Mammary epithelial cell (primary cell): ENCODE measurements at regions not wholly inside any gene's neighbourhood (a gene's known extent, or its start where the extent isn't known, plus 50 kb on each side); places are given as distances from the start of the nearest gene placed in this dataset.

Experiments used
- EZH2 ChIP-seq: IDR thresholded peaks from 2 replicates; pipeline ENCODE4 v1.6.1; 2012; ENCODE audit warnings: low read length, inconsistent platforms, borderline replicate concordance
- TF ChIP-seq, protein P1 (sequence below), 2 donors: IDR thresholded peaks in 1 of 2; conservative IDR thresholded peaks in 1 of 2; 2 replicates each; pipeline ENCODE4 v1.5.1; 2011 to 2012; ENCODE audit warnings: inconsistent platforms in 2 of 2, low read length in 2 of 2, mild to moderate bottlenecking in 2 of 2, control low read depth in 1 of 2, low read depth in 1 of 2; ENCODE audit not compliant: insufficient read depth in 1 of 2; ENCODE audit errors: extremely low read depth in 1 of 2

DNA sequence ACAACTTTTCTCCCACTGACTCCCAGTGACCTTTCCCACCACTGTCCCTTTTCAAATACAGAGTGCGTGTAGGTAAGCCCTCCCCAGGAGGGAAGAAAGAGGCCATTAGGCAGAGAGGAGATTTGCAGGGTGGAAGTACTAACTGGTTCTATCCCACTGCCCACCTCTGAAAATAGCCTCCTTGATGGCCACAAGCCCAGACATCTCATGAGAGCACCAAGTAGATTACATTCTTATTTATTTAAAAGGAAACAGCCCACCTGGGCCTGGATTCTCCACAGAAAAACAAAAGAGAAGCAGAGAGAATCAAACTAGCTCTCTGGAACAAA, 445.3 kb downstream of the FOXO1 start:
- TF ChIP-seq, protein P1, sequence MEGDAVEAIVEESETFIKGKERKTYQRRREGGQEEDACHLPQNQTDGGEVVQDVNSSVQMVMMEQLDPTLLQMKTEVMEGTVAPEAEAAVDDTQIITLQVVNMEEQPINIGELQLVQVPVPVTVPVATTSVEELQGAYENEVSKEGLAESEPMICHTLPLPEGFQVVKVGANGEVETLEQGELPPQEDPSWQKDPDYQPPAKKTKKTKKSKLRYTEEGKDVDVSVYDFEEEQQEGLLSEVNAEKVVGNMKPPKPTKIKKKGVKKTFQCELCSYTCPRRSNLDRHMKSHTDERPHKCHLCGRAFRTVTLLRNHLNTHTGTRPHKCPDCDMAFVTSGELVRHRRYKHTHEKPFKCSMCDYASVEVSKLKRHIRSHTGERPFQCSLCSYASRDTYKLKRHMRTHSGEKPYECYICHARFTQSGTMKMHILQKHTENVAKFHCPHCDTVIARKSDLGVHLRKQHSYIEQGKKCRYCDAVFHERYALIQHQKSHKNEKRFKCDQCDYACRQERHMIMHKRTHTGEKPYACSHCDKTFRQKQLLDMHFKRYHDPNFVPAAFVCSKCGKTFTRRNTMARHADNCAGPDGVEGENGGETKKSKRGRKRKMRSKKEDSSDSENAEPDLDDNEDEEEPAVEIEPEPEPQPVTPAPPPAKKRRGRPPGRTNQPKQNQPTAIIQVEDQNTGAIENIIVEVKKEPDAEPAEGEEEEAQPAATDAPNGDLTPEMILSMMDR (conservative IDR thresholded peaks at IDR 0.05 in 1 of 2, IDR thresholded peaks at IDR 0.05 in 1 of 2; ENCODE audit: extremely low read depth in 1 of 2, insufficient read depth in 1 of 2, low read depth in 1 of 2, low read length in 2 of 2), result no peak
- TF ChIP-seq EZH2, result no peak
